Spleen (tissue), 7 donors: ENCODE measurements at regions not wholly inside any gene's neighbourhood (a gene's known extent, or its start where the extent isn't known, plus 50 kb on each side); places are given as distances from the start of the nearest gene placed in this dataset.

Source experiments
- CTCF ChIP-seq, 11 experiments: fragments of 200-600 bp in 7 of 11; fragments of 450-650 bp in 4 of 11; sonication (generic) in 4 of 11; IDR thresholded peaks in 8 of 11; conservative IDR thresholded peaks in 3 of 11; 1 replicate in 7 of 11; 2 replicates in 4 of 11; pipeline versions ENCODE4 v1.4.0 to v1.8.0; 2016 to 2021; ENCODE audit warnings: antibody characterized with exemption in 11 of 11, inconsistent platforms in 4 of 11, mild to moderate bottlenecking in 1 of 11
- POLR2A ChIP-seq, 3 donors: fragments of 450-650 bp; IDR thresholded peaks; one replicate each; pipeline ENCODE4 v1.5.1; 2017; ENCODE audit warnings: antibody characterized with exemption in 3 of 3, mild to moderate bottlenecking in 1 of 3
- POLR2AphosphoS5 ChIP-seq, 3 donors: sonication (generic); formaldehyde crosslinking; IDR thresholded peaks; one replicate each; pipeline ENCODE4 v1.5.1; 2017; ENCODE audit warnings: antibody characterized with exemption in 3 of 3
- donor health status: DM: no; HTN: no; CAD: no; lungs with moderate emphysema.
- donor health status: DM: no; HTN: no; CAD: no.
- donor health status: DM: no; HTN: no; CAD: no.

- TF ChIP-seq CTCF (IDR thresholded peaks at IDR 0.05 in 8 of 11, conservative IDR thresholded peaks at IDR 0.05 in 3 of 11) (no peak), POLR2A (IDR thresholded peaks at IDR 0.05) (no peak), POLR2AphosphoS5 (IDR thresholded peaks at IDR 0.05) (no peak)
These were observed 150.3 kb downstream of the C16orf95 start for GRCh38 chr16:87166934-87167333.
